HG03159 (cell line): ENCODE measurements at regions not wholly inside any gene's neighbourhood (a gene's known extent, or its start where the extent isn't known, plus 50 kb on each side); places are given as distances from the start of the nearest gene placed in this dataset.
"Not testable (repeated sequence)": the region's sequence is repeated elsewhere in the genome, so short reads cannot be mapped to it uniquely, and the experiment has no call there.

ENCODE experiments used
- ATAC-seq: cut with Tn5 transposase; IDR thresholded peaks from one replicate; pipeline ENCODE4 v1.9.1; 2021; ENCODE audit warnings: mild to moderate bottlenecking, moderate library complexity; ENCODE audit not compliant: unreplicated experiment

DNA sequence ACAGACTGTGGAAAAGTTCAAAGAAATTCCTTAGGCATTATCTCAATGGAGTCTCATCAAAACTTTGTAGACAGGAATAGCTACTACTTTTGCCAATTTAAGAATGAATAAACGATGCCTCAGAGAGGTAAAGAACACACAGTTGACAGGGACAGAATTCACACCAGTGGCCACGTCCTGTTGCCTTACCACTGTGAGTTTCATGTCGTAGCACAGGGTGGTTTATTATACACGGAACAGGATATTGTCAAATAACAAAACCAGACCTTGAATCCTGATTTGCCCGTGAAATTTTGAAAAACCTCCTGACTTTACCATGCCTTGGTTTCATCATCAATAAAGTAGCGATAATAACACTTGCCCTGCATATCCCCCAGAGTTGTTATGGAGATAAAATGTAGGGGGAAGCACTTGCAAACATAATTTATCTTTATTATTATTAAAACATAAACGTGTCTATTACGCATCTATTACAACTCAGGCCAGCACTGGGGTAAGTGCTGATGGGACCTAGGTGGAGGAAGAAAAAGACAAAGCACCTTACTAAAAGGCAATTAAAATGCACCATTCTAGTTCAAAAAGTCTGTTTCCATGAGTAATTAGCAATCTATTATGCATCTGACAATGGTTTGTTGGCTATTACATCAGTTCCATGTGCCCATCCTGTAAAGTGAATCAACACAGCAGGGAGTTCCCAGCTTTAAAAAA, 408.1 kb upstream of the RUNX1 start:
- ATAC-seq, result no peak

DNA sequence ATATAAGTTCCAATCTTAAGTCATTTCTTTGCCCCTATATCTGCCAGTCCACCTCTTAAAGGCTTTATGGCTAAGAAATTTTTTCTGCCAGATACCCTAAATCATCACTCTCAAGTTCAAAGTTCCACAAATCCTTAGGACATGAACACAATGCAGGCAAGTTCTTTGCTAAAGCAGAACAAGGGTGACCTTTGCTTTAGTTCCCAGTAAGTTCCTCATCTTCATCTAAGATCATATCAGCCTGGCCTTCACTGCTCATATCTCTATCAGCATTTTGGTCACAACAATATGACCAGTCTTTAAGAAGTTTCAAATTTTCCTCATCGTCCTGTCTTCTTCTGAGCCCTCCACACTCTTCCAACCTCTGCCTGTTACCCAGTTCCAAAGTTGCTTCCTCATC, 402.2 kb upstream of the RUNX1 start:
- ATAC-seq, result no peak

DNA sequence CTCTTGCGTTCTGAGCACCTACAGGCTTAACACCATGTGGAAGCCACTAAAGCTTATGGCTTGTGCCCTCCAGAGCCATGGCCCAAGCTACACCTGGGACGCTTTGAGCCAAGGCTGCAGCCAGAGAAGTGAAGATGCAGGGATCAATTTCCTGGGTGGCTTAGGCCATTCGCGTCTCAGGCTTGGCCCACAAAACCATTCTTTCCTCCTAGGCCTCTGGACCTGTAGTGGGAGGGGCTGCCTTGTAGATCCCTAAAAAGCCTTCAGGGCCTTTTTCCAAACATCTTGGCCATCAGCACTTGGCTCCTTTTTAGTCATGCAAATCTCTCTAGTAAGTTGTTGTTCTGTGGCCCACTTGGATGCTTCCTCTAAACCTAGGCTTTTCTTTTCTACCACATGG, 401.7 kb upstream of the RUNX1 start:
- ATAC-seq, result no peak

DNA sequence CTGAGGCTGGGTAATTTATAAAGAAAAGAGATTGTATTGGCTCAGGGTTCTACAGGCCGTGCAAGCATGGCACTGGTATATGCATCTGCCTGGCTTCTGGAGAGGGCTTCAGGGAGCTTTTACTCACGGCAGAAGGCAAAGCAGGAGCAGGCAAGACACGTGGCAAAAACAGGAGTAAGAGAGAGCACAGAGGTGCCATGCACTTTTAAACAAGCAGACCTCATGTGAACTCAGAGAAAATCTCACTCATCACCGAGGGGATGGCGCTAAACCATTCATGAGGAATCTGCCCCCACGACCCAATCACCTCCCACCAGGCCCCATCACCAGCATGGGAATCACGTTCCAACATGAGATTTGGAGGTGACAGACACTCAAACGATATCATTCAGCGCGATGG, 400.7 kb upstream of the RUNX1 start:
- no peak for ATAC-seq

DNA sequence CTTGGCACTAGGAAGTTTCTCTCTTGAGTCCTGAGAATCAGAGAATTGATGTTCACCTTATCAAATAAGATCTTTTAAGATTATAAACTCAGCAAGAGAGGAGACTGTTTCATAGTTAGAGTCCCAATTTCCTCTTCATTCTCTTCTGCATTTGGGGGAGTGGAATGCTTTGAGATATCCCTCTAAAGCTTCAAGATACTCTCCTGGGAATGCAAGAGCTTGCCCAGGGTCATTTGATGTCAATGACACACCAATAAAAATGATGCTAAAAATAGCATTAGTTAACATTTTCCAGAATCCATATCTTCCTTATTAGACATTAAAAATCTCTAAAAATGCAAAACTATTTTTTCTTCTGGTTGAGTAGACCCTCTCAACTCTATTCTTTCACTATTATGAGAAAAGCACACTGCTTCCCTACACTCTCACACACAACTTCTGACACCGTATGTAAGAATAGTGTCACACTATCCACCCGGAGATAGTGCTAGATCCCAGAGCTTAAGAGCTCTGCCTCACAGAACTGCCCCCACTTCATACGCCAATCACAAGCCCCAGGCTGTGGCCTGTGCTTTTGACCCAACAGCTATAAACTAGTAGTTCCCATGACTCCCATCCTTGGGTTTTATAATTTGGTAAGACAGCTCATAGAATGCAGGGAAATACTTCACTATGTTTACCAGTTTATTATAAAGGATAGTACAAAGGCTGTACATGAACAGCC, 399.9 kb upstream of the RUNX1 start:
- ATAC-seq, result no peak

DNA sequence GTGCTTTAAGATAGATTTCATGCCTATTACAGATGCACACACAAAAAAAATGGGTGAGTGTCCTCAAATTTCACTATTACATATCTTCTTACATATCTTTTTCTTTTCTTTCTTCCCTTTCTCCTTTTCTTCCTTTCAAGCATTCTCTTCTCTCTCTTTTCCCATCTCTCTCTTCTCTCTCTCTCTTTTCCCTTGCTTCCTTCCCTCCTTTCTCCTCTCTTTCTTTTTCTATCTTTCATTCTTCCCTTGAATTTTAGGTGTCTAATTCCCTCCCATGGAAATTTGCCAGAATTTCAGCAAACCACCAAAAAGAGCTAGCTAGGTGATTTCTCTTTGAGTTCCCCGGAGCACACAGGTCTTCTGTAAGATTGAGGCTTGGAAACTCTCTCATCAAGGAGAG, 395.3 kb upstream of the RUNX1 start:
- ATAC-seq, result no peak

DNA sequence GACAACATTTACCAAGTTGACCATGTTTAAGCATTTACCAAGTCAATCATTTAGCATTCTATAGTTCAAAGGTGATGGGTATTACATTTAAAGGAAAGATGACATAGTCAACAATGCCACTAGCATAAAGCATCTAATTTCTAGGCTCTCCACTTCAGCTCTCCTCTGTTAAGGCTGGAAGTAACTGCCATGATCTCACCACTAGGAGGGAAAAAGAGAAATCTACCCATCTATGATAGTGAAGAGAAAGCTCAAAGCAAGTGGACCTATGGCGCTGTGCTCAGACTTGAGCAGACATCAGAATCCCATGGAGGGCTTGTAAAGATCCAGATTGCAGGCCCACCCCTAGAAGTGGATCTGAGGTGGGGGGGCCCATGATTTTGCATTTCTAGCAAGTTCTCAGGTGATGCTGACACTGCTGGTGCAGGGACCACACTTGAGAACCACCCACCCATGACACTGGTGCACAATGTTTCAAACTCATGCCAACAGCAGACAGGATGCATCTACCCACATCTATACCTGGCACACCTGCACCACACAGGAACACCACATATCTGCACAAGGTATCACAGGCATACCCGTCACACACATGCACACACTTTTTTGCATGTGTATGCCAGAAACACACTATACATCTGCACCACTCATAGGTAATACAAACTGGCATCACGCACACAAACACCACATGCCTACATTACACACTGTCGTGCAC, 392.9 kb upstream of the RUNX1 start:
- no peak for ATAC-seq

DNA sequence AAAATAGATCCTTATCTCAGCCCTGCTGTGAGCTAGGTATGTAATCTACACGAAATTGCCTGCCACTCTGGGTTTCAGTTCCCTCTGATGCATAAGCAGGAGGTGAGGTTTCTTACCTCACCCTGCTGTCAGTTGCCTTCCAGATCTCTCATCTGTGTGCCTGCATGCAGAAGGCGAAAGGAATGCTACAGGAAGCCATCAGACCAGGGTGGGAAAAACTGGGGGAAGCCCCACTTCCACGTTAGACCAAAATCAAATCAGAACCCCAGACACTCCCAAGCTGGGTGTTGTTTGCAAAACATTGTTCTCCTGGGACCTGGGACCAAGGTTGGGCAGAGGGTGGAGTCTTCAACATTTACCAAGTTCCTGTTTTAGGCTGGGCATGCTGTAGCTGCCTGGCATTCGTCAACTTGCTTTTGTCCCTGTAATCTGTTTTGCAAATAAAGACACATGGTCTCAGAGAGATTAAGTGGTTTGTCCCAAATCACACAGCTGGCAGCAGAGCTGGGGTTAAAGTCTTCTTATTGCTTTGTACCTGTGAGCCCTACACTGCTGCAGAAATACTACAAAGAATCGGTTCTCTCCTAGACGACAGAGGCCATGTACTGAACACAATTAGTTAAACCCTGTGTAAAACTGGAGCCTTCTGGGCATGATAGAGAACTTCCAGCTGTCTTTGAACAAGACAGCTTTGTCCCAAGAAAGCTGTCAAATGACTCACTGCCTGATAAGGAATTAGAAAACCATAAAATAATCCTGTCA, 389.7 kb upstream of the RUNX1 start:
- ATAC-seq, result peak; percentile 58

DNA sequence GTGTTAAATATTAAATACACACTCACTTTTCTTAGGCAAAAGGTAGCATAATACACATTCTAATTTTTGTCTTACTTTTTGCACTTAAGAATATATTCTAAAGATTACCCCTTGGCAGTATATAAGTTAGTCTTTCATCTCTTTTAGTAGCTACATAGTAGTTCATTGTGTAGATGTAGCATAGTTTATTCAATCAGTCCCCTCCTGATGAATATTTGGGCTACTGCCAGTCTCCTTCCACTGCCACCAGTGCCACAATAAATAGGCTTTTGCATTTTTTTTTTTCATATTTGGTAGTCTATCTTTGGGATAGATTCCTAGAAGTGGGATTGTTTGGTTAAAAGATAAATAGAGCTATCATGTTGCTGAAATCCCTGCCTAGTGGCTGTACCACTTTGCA, 388.8 kb upstream of the RUNX1 start:
- ATAC-seq, result no peak

DNA sequence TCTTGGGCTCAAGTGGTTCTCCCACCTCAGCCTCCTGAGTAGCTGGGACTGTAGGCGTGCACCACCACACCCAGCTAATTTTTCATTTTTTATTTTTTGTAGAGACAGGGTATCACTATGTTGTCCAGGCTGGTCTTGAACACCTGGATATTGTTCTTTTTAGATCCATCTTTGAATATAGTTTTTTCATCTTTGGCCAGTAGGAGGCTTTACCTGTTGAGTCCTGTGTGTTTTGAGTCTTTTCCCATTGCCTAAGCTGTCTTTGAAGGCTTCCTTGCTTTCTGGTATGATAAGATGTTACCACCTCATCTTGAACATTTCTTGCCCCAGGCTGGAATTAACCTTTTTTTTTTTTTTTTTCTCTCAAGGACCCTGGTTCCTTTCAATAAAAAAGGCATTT, 387.8 kb upstream of the RUNX1 start:
- no peak for ATAC-seq

DNA sequence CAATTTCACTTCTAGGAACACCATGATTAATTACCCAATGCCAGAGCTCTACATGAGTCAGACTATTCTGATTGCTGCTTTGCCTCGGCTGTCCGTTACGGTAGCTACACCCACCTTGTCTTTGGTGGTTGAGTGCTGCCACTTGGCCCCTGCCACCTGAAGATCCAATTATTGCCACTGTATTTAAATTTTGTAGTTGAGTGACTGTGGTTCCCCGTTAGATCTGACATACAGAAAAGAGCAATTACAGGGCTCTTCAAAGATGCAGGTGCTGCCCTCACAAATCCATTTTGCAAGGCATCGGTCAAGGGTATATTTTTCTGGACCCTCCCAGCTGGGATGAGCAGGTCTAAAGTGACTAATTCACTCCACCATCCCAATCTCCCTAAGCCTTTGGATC, 383.5 kb upstream of the RUNX1 start:
- not testable (repeated sequence) for ATAC-seq

DNA sequence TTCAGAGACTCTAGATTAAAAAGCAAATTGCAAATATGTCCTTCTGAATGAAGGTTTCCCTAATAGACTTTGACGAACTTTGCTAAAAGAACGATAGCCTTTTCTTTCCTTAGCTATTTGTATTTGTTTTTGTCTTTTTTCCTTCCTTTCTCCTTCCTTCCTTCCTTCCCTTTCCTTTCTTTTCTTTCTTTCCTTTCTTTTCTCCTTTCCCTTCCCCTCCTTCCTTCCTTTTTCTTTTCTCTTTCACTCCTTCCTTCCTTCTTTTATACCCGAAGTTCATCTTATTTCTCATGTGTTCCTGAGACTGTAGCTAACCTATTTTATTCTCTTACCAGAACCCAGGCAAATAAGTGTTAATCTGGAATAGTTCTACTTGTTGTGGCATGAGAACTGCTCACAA, 381.2 kb upstream of the RUNX1 start:
- no peak for ATAC-seq

DNA sequence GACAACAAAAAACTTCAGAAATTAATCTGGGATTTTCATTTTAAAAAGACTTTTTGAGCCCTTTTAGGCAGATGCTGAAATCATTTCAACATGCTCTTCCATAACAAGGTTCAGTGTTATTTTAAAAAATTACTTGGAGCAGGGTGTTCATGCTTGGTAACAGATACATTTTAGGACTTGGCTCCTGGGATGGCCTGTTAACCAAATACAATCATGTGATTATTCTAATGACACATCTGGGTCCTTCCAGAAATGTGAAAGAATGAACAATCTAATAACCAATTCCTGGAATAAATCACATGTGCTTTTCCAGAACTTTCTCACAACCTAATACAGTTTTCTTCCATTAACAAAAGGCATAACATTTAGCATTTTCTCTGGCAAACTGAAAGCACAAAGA, 379.8 kb upstream of the RUNX1 start:
- ATAC-seq, result no peak

DNA sequence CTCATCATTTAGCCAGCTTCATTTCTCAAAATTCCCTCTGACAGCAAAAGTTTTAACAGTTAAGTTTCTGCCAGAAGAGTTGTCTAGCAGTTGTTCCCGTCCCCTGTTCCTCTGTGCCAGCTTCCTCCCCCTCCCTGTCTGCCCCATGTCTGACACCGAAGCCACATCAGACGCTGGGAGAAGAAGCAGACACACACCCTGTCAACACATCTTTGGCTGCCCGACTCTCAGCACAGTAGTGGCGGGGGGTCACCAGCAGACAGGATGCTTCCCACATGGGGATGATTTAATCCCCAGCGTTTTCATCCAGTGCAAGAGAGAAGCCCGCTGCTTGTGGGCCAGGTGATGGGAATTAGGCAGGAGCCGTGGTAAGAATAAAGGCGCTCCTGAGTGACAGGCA, 379.4 kb upstream of the RUNX1 start:
- no peak for ATAC-seq

DNA sequence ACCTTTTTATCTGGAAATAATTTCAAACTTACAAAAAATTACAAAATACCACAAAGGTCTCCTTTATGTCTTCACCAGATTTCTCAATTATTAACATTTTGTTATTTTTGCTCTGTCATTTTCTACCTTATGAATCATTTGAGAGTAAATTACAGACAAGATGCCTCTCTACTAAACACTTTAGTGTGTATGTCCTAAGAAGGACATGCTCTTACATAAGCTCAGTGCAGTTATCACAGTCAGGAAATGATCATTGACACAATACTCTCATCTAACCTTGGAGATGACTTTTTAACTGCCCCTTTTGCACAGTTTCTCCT, 378.9 kb upstream of the RUNX1 start:
- no peak for ATAC-seq

DNA sequence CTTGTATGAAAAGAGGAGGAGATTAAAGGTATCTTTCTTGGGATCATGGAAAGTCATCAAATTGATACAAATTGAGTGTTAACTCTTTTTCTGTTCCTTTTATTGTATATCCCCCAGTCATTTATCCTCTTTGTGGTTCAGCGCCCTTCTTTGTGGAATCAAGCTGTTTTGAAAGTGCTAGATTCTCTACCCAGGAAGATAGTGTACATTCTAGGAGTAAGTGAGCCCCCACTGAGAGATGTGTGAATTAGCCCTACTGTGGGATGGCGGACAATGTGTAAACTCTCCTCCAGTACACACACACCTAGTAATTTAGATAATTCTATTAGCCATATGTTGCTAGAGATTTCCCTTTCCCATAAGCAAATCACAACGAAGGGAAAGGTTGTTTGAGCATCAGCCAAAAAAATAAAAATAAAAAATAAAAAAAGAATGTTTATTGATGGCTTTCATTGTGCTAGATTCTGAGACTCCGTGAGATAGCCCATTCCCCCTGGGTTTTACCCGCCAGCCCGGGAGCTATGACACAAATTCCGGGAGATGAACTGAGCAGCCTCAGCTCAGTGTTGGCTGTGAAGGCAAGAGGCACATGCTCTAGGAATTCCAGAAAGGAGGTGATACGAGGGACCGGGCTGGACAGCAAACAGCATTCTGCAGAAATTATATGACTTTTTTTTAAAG, 378.4 kb upstream of the RUNX1 start:
- no peak for ATAC-seq

DNA sequence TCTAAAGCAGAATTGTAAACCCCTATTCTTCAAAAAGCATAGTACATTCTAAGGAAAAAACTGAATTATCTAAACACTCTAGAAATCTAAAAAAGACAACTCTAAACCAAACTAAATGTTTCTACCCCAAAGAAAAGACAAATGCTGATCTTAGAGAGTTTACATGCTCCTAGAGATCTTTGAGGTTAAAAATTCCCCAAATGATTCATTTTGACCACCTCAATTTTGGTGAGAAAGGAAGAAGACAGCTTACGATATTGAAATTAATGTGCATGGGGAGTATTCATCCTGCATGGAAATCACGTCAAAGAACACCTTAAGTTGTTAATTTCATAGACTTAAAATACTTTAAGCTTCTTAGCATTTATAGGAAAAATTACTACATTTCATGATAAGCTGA, 377.8 kb upstream of the RUNX1 start:
- ATAC-seq, result no peak

DNA sequence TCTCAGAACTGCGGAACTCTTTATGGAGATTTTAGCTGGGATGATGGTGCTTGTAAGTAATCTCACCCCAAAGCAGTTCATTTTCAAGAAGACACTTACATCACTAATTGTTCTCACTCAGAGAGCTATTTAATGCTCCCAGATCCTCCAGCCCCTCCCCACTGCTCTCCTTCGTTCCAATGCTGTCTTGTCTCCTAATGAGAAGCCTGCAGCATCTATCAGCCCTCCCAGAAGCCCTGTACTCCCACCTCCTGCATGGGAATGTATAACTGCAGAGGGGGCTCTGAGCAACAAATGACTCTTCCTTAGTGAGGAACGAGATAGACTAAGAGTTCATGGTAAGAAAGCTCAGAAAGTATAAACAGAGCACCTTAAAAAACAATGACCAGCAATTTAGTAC, 377.4 kb upstream of the RUNX1 start:
- ATAC-seq, result no peak

DNA sequence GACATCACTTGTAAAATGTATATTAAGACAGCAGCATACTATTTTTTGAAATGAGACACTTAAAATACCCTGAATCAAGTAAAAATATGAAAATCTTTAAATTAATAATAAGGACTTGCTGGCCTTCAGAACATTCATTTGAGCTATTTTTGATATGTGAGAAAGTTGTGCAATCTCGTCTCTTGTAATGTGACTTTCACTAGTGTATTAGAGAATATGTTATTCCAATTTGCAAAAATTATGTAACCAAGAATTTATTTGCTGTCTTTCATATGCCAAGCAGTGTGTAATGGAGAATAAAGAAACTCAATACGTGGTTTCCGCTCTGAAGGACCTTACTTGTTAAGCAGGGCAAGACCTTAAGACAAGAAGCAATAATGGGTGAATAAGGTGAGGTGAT, 375.0 kb upstream of the RUNX1 start:
- no peak for ATAC-seq

DNA sequence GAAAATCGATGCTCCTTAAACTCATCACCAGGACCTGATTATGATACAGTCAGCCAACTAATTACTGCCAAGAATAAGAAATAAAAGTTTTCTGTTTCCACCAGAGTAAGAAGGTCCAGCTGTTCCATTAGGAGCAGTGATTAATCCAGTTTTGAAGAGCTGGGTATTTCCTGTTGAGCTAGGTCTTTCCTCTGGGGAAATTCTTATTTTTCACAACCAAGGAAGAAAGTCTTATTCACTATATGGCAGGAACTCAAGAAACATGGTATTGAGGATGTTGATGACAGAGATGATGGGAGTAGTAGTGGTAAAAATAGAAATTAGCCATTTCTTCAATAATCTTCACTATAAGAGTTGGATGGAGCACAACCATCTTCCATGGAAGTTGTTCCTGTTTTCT, 374.6 kb upstream of the RUNX1 start:
- ATAC-seq, result no peak

DNA sequence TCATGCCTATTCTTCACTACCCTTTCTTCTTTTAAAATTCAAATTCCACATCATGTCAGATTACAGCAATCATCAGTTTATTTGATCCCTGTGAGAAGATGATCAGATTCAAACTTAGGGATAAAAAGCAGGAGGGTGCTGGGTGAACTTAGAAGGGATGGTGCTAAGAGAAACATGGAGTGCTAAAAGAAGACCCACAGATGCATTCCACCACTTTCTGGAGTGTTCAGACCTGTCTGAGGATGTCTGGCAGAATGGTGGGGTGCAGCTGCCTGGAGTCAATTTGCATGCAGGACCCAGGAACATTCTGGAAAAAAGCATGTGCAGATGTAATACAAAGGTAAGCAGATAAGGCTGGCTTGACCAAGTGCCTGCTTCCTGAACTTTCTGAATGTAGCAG, 372.9 kb upstream of the RUNX1 start:
- no peak for ATAC-seq
